BJ (cell line): ENCODE measurements at regions not wholly inside any gene's neighbourhood (a gene's known extent, or its start where the extent isn't known, plus 50 kb on each side); places are given as distances from the start of the nearest gene placed in this dataset.

Experiments
- CTCF ChIA-PET: fragments of 350-600 bp; formaldehyde crosslinking; extraction: SDS; loops from one replicate; lab custom pipeline; 2021; ENCODE audit warnings: antibody characterized with exemption, inconsistent platforms; lab: Yijun Ruan, JAX
- POLR2A ChIA-PET: fragments of 300-600 bp; sonication (Branson Sonifier 250); formaldehyde crosslinking; extraction: SDS; loops from one replicate; lab custom pipeline; 2021; ENCODE audit warnings: antibody characterized with exemption; lab: Charles Lee
- DNase-seq: peaks from one replicate; pipeline ENCODE4 v3.0.0-alpha.2; 2011; ENCODE audit warnings: low read depth
- H3K27me3 ChIP-seq: 2 replicates; pipeline ENCODE4 v1.6.0; 2011; ENCODE audit warnings: low read length; ENCODE audit not compliant: control insufficient read depth, insufficient read depth
- H3K36me3 ChIP-seq: 2 replicates; pipeline ENCODE4 v1.5.1; 2011; ENCODE audit warnings: low read length; ENCODE audit not compliant: control insufficient read depth, insufficient read depth
- H3K4me3 ChIP-seq: 2 replicates; pipeline ENCODE4 v1.5.1; 2011; ENCODE audit warnings: low read depth, mild to moderate bottlenecking, control low read depth, low read length
- TF ChIP-seq, protein P1 (sequence below): IDR thresholded peaks from 2 replicates; pipeline ENCODE4 v1.5.1; 2011; ENCODE audit warnings: low read depth, mild to moderate bottlenecking, control low read depth, inconsistent platforms, low read length, moderate library complexity; ENCODE audit not compliant: insufficient read depth

GRCh38 chr7:115883629-115884028, 146.9 kb downstream of the TFEC start:
- H3K27me3 ChIP-seq = no peaks in the 10 kb centered on the region
- H3K4me3 ChIP-seq = no peak overlapping the region
- no peak for DNase-seq
- ChIA-PET CTCF (interaction anchor here (0.6 kb wide), 1 partner anchor 9 kb away, joined by 3 read pairs; no protein-coding TSS in a partner anchor), POLR2A (no interaction called here)
- TF ChIP-seq, protein P1, sequence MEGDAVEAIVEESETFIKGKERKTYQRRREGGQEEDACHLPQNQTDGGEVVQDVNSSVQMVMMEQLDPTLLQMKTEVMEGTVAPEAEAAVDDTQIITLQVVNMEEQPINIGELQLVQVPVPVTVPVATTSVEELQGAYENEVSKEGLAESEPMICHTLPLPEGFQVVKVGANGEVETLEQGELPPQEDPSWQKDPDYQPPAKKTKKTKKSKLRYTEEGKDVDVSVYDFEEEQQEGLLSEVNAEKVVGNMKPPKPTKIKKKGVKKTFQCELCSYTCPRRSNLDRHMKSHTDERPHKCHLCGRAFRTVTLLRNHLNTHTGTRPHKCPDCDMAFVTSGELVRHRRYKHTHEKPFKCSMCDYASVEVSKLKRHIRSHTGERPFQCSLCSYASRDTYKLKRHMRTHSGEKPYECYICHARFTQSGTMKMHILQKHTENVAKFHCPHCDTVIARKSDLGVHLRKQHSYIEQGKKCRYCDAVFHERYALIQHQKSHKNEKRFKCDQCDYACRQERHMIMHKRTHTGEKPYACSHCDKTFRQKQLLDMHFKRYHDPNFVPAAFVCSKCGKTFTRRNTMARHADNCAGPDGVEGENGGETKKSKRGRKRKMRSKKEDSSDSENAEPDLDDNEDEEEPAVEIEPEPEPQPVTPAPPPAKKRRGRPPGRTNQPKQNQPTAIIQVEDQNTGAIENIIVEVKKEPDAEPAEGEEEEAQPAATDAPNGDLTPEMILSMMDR = no peak
- H3K36me3 ChIP-seq = no peaks in the 10 kb centered on the region

GRCh38 chr7:115881476-115881875, 149.1 kb downstream of the TFEC start:
- no peaks in the 10 kb centered on the region for H3K27me3 ChIP-seq
- TF ChIP-seq, protein P1 = no peak
- no peak for DNase-seq
- H3K4me3 ChIP-seq = no peak overlapping the region
- H3K36me3 ChIP-seq = no peaks in the 10 kb centered on the region
- ChIA-PET CTCF (interaction anchor here (1.0 kb wide), 1 partner anchor 9 kb away, joined by 3 read pairs; no protein-coding TSS in a partner anchor), POLR2A (no interaction called here)

GRCh38 chr7:115879171-115879570, 151.4 kb downstream of the TFEC start:
- no peaks in the 10 kb centered on the region for H3K36me3 ChIP-seq
- TF ChIP-seq, protein P1 = no peak
- no peaks in the 10 kb centered on the region for H3K27me3 ChIP-seq
- ChIA-PET POLR2A (no interaction called here), CTCF (no interaction called here)
- no peak overlapping the region for H3K4me3 ChIP-seq
- DNase-seq = no peak

GRCh38 chr7:115869801-115870200, 160.8 kb downstream of the TFEC start:
- Histone ChIP-seq H3K27me3 (no peaks in the 10 kb centered on the region), H3K4me3 (no peak overlapping the region), H3K36me3 (no peaks in the 10 kb centered on the region)
- TF ChIP-seq, protein P1 = no peak
- POLR2A ChIA-PET = no interaction called here
- DNase-seq = no peak
- CTCF ChIA-PET = no interaction called here

DNA sequence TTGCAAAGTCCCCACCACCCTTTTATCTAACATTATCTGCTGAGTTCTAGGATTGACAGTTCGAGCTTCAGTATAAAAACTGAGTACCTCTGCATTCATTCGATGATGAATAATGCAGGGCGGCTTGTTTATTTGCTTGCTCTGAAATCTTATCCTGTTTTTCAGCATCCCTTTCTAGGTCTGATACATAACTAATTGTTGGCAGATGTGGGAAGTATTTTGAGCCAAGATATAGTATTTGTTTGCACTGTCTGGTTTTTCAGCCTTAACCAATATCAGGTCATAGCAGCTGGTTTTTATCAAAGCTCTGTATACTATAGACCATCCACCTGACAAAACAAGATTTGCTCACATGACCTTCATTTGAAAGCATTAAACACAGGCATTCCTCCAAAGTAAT, 161.4 kb downstream of the TFEC start:
- no peaks in the 10 kb centered on the region for H3K36me3 ChIP-seq
- POLR2A ChIA-PET = no interaction called here
- DNase-seq = no peak
- H3K4me3 ChIP-seq = no peak overlapping the region
- no peaks in the 10 kb centered on the region for H3K27me3 ChIP-seq
- TF ChIP-seq, protein P1 = no peak
- CTCF ChIA-PET = no interaction called here
